ENCODE measurements at regions not wholly inside any gene's neighbourhood (a gene's known extent, or its start where the extent isn't known, plus 50 kb on each side); places are given as distances from the start of the nearest gene placed in this dataset.
"Not testable (repeated sequence)": the region's sequence is repeated elsewhere in the genome, so short reads cannot be mapped to it uniquely, and the experiment has no call there.

GRCh38 chr15:92805080-92805690 is 94.9 kb upstream of the CHD2 start:
- no peak for DNase-seq (ENCODE audit: low spot score)

GRCh38 chr15:92806171-92806570 is 94.0 kb upstream of the CHD2 start:
- not testable (repeated sequence) for DNase-seq (ENCODE audit: low spot score)

GRCh38 chr15:92806763-92807162 is 93.4 kb upstream of the CHD2 start:
- DNase-seq (ENCODE audit: low spot score) = no peak

- peak; percentile 53 for DNase-seq (ENCODE audit: low spot score)
Measured at GRCh38 chr15:92807971-92808571, 92.1 kb upstream of the CHD2 start.

- DNase-seq (ENCODE audit: low spot score) = no peak
Measured at GRCh38 chr15:92808598-92809063, 91.5 kb upstream of the CHD2 start.

DNA sequence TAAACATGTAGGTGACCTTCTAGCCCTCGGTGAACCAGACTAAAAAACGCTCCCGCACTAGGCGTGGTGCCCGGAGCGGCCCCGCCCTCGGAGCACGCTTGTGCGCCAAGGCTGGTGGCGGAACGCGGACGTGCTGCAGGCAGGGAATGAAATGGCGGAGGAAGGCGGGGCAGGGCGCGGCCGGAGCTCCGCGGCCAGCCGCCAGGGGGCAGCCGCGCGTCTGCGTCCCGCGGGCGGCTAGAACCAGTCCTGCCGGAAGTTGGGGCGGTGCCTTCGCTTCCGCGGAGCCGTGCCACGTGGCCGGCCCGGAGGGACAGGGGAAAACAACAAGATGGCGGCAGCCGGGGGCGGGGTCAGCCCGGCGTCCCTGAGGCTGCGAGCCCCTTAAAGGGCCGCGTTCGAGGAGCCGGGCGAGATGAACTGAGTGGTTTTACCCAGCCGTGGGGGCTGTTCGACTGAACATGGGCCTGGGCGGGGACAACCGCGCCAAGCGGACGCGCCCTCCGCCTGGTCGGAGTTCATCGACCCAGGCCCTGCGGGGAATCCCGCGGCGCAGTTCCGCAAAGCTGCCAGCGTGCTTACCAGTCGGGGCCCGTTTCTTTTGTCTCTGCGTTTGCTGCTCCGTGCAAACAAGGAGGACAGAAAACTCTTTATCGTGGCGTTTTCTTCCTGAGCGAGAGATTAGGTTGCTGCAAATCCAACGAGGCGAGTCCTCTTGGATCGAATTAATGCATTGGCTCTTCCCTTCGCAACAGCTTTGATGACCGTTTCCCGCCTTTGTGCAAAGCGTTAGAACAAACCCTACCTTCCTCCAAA is 90.9 kb upstream of the CHD2 start:
- peak; percentile 96 for DNase-seq (ENCODE audit: low spot score)

GRCh38 chr15:92809880-92810361 is 90.2 kb upstream of the CHD2 start:
- peak; percentile 67 for DNase-seq (ENCODE audit: low spot score)

GRCh38 chr15:92810418-92811138 is 89.5 kb upstream of the CHD2 start:
- peak; percentile 95 for DNase-seq (ENCODE audit: low spot score)

DNA sequence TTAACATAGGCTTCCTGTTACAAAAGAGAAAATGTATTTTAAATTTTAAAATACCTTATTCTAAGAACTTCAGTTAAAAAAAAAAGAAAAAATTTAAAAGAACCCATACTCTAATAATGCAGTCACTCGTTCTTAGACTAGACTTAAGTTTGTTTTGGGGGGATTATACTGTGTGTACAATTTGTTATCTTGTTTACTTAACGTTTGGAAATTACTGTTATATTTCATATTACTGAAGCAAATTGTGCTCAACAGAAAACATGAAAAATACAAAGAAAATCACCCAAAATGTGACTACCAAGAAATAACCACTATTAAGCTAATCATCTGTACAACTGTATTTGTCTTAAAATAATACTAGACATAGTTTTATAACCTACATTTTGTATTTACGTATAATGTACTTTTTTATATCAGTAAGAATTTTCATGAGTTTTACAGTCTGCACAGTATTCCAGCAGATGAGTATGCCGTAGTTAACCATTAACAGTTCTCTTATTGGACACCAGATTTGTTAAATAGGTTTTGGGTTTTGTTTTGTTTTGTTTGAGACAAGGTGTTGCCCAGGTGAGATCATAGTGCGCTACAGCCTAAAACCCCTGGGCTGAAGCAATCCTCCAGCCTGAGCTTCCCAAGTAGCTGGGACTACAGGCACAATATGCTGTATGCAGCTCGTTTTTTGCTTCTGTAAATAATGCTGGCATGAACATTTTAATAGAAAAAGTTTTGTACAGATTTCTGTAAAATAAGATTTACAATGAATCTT is 88.8 kb upstream of the CHD2 start:
- peak; percentile 72 for DNase-seq (ENCODE audit: low spot score)

- no peak for DNase-seq (ENCODE audit: low spot score)
Measured at GRCh38 chr15:92812271-92812670, 87.9 kb upstream of the CHD2 start.

DNA sequence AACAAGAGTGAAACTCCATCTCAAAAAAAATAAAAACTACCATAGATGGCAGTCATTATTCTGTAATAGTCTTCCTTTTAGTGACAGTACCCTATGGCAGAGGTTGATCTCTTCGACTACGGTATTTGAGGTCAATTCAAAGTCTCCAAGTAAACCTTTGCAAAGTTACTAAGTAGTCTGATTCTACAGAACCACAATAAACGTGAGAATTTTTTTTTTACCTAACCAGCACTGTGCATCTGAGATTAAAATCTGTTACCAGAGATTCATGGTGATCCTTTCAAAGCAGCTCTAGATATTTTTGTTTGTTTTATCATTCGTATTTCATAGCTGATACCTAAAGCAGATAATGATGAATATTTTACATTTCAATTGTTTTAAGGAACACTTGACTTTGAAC is 86.6 kb upstream of the CHD2 start:
- no peak for DNase-seq (ENCODE audit: low spot score)

DNA sequence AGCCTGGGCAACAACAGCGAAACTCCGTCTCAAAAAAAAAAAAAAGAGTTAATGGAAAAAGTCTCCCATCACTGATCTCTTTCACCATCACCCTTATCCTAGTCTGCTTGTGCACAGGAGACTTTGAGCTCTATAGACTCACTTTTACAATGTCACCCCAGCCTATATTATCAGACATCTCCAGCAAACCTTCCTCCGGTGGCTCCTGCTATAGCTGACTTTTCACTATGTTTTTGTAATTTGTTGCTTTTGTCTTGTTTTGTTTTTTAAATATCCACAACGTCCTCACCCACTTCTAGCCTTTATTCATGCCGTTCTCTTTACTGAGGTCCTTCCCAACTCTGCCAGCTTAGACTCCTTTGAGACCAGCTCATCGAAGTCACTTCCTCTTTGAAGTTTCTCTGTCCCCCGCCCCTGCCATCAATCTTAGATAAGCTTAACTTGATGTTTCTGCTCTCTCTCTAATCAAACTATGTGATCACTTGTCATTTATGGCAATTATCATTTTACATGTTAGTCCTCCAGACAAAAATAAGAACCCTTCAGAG is 82.7 kb upstream of the CHD2 start:
- peak; percentile 30 for DNase-seq (ENCODE audit: low spot score)

DNA sequence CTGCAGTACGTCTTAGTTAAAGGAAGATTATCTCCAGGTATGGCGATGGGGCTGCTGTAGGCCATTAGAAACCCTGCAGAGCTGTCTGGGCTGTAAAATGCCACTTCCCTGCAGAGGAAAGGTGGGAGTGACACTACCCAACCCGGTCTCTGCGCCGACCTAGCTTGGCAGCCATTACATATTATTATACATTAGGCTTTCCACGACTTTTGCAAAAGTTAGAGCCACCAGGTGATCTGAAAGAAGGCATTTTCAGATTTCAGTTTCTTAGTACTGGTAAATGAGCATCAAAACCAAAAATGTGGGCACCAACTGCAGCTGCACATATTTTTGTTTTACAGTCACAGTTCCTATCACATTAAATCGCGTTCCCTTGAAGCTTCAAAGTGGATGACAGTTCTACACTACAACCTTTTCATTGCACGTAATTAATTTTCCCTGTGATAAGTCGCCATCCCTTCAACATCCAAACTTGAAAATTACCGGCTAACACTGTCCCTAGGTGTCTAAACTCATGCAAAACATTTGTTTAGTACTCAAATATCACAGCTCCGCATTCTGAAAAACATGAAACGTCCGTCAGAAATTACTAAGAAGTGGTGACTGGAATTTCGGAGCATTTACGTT is 81.4 kb upstream of the CHD2 start:
- peak; percentile 55 for DNase-seq (ENCODE audit: low spot score)

- peak; percentile 67 for DNase-seq (ENCODE audit: low spot score)
Measured at GRCh38 chr15:92819278-92820235, 80.6 kb upstream of the CHD2 start.

- DNase-seq (ENCODE audit: low spot score) = peak; percentile 96
Measured at GRCh38 chr15:92820236-92821021, 79.7 kb upstream of the CHD2 start.

DNA sequence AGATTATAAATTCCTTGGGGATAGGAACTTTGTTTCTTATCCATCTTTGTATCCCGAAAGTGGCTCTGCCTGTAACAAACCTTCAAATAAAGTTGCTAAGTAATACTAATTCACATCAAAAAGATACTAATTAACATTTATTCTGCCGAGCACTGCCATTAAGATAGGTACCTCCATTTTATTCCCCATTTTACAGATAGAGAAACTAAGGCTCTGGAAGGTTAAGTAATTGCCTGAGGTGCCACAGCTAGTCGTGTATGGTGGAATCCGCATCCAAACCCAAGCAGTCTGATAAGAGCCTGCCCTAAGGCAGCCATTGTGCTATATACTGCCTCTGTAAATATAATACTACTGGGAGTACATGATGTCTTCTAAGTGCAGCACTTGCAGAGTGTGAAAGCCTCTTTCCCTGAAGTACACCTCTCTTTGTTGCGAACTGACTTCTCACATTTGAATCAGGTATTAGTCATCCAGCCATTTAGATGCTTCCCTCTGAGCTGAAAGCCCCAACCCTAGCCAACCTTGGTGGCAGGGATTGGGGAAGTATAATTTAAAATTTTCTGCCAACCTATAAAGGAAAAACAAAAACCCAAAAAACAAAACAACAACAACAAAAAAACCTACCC is 78.5 kb upstream of the CHD2 start:
- peak; percentile 36 for DNase-seq (ENCODE audit: low spot score)

DNA sequence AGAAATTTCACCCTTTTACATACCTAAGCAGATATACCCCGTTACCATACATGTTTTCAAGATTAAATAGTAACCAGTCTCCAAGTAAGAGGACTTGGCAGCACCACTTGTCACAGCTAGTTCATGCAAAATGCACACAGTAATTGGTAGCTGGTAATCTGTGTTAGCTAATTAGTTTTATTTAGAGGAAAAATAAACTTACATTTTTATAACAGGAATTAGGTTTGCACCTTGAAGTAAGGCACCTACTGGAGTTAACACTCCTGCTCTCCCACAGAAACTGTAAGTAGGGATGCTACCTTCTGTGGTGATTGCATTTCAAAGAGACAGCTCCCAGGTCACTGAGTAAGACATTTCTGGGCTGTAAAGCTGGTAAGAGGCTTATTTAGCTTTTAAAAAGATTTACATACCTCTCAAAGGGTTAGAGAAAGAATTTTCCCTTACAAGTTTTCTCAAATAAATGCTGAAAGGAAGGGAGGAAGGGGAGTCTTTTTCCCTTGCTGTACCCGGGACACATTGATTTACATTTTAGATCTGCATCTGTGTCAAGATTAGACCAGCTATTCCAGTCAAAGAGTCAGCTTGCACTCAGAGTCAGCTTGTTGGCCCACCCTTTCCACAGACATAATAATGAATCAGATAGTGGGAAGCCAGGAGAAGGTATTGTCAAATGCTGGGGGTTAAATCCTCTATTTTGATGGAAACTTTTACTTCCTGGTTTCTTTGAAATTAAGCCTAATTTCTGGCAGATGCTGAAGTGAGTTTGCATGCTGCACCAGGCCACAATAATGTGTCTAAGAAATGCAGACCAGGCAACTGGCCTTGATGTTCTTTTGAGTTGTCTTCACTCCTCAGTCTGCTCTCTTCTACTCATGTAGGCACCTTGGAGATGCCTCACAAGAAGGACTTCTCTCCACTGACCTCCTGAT is 77.6 kb upstream of the CHD2 start:
- DNase-seq (ENCODE audit: low spot score) = peak; percentile 65

All from cerebellar cortex (tissue), 1 donor.